ENCODE measurements at regions not wholly inside any gene's neighbourhood (a gene's known extent, or its start where the extent isn't known, plus 50 kb on each side); places are given as distances from the start of the nearest gene placed in this dataset.
"Not testable (repeated sequence)": the region's sequence is repeated elsewhere in the genome, so short reads cannot be mapped to it uniquely, and the experiment has no call there.

GRCh38 chr1:65059930-65060538, 88.0 kb upstream of the AK4 start:
- in situ Hi-C loops (cut with HindIII; ENCODE audit: low sequenced_read_pairs) = loop anchor here (5.0 kb wide), 1 partner anchor 52 kb away; no protein-coding TSS in a partner anchor

GRCh38 chr1:65062339-65062738, 85.7 kb upstream of the AK4 start:
- in situ Hi-C loops (cut with HindIII; ENCODE audit: low sequenced_read_pairs) = loop anchor here (5.0 kb wide), 1 partner anchor 50 kb away; no protein-coding TSS in a partner anchor

DNA sequence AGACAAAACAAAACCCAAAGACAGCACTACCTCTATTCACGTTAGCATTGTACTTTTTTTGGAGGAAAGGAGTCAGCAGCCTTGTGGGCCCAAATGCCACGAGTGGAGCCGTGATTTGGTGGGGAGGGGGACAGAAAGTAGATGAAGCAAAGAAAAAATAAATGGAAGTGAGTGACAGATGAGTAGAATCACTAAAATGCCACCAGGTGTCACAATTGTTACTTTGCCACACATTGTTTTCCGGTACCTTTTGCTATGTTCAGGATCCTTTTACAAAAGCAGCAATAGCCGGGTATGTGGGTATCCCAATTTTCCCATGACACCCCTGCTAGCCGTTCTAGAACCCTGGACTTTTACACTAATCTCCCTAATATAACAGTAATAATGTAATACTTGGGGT, 85.0 kb upstream of the AK4 start:
- in situ Hi-C loops (cut with HindIII; ENCODE audit: low sequenced_read_pairs) = loop anchor here (5.0 kb wide), 1 partner anchor 49 kb away; no protein-coding TSS in a partner anchor

GRCh38 chr1:65064981-65065380, 83.0 kb upstream of the AK4 start:
- in situ Hi-C loops (cut with HindIII; ENCODE audit: low sequenced_read_pairs) = loop anchor here (5.0 kb wide), 1 partner anchor 47 kb away; no protein-coding TSS in a partner anchor

GRCh38 chr1:65065524-65066418, 82.2 kb upstream of the AK4 start:
- in situ Hi-C loops (cut with HindIII; ENCODE audit: low sequenced_read_pairs) = no loop called here

GRCh38 chr1:65066419-65066765, 81.6 kb upstream of the AK4 start:
- in situ Hi-C loops (cut with HindIII; ENCODE audit: low sequenced_read_pairs) = no loop called here

GRCh38 chr1:65066766-65067490, 81.1 kb upstream of the AK4 start:
- in situ Hi-C loops (cut with HindIII; ENCODE audit: low sequenced_read_pairs) = no loop called here

DNA sequence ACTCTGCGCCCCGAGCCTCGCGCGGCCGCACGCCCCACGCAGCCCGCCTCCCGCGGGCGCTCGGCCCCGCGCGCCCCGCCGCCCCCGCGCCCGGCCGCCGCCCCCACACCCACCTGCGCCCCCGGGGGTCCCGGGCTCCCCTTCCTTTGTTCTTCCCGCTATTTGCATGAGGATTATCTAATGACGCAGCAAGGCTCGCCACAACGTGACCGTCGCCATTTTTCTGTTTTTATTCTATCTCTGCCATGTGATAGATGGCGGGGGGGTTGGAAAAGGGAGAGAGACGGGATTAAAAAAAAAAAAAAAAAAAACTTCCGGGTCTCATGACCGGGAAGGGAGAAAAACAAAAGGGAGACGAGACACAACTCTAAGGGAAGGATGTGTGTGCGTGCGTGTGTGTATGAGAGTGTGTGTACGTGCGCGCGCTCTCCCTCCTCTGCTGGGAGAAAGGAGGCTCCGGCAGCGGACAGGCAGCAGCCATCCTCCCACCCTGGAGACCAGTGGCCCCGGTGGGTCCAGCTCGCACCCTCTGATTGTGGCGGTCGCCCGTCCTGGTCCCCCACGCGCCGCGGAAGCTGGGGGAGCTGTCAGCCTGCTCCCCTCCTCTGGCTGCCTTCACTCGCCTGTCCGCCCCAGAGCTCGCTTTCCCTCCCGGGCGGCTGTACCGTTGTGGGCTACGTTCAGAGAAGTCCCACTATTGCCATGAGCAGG, 80.4 kb upstream of the AK4 start:
- in situ Hi-C loops (cut with HindIII; ENCODE audit: low sequenced_read_pairs) = no loop called here

GRCh38 chr1:65068202-65069010, 79.6 kb upstream of the AK4 start:
- in situ Hi-C loops (cut with HindIII; ENCODE audit: low sequenced_read_pairs) = no loop called here

GRCh38 chr1:65069011-65069565, 78.9 kb upstream of the AK4 start:
- in situ Hi-C loops (cut with HindIII; ENCODE audit: low sequenced_read_pairs) = no loop called here

- in situ Hi-C loops (cut with HindIII; ENCODE audit: low sequenced_read_pairs) = no loop called here
Measured at GRCh38 chr1:65072845-65073244, 75.2 kb upstream of the AK4 start.

DNA sequence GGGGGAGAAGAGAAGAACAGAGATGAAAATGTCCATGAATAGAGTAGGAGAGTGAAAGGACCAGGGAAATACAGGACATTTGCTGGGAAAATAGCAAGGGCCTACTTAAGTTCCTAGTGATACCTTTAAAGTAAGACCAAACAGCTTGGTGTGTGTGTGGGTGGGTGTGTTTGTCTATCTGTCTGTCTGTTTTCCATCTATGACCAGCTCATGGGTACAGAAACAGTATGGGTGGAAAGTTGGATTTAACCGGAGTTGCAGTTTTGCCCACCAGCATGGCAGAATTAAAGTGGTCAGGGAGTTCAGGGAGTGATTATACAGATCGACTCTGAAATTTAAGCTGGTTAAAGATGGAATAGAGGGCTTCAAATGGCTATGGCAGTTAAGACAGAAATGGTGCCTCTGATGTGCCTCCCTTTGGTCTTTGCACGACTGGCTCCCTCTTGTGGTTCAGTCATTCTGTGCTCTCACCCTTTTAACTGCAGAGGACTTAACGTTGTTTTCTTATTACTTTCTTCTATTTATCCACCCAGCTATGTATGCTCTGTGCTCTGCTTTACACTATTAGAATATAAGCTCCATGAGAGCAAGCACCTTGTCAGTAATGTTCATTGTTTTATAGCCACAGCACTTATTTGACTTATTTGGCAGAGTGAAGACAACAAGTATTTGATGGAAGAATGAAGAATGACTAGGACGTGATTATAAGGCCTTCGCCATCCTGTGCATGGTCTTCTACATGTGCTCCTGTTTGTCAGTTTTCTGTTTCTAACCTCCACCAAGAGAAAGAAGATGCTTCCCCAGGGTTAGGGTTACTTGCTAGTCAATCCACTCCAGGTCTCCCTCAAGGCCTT, 72.7 kb upstream of the AK4 start:
- in situ Hi-C loops (cut with HindIII; ENCODE audit: low sequenced_read_pairs) = no loop called here

- in situ Hi-C loops (cut with HindIII; ENCODE audit: low sequenced_read_pairs) = no loop called here
Measured at GRCh38 chr1:65077369-65077768, 70.6 kb upstream of the AK4 start.

GRCh38 chr1:65079941-65080340, 68.1 kb upstream of the AK4 start:
- in situ Hi-C loops (cut with HindIII; ENCODE audit: low sequenced_read_pairs) = no loop called here

DNA sequence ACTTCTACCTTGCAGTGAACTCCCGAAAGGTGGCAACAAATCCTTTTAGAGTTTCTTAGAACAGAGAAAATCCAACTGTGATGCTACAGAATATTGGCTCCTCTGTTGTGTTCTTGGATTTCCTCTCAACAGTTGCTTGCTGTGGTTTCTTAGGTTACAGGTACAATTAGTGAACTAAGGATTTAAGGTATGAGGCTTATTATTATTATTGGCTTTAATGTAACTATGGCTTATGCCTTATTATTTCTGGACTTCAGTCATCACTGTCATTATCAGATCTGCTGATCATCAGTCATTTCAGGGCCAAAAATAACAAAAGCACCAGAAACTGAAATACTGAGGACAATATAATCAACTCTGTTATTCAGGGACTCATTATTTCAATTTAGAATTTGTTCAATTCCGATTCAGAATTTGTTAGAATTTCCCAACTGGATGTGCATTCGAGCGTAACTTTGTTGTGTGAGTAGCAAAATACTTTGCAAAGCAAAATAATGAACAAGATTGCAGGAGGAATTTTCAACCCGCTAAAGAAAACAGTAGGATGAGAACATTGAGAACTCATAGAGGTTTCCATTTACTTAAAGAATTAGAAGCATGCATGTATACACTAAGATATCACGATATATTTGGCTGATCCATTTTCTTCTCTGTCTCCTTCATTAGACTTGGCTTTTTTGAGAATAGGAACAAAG, 65.5 kb upstream of the AK4 start:
- in situ Hi-C loops (cut with HindIII; ENCODE audit: low sequenced_read_pairs) = no loop called here

DNA sequence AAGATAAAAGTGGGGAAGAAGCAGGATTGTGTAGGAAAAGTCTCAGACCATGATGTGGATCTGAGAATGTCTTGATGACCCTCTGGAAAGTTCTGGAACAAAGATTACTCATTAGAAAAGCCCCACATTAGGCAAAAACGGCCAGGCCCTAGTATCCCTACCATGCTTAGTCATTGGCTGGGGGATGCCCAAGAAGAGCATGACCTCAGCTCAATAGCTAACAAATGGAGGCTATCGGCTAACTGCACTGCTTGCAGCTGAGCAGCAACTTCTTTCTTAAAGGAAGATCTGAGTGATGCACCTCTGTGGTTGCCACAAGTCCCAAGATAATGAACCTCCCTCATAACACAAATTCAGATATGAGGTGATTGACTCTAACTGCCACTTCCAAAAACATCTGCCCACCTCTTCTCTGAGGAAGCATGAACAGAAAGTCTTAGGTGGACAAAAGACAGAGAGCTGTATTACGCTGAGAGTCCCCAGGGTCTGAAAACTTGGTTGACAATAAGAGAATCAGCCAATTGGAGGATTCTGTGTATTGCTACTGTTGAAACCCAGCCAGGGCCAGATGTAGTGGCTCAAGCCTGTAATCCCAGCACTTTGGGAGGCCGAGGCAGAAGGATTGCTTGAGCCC, 64.6 kb upstream of the AK4 start:
- in situ Hi-C loops (cut with HindIII; ENCODE audit: low sequenced_read_pairs) = no loop called here

DNA sequence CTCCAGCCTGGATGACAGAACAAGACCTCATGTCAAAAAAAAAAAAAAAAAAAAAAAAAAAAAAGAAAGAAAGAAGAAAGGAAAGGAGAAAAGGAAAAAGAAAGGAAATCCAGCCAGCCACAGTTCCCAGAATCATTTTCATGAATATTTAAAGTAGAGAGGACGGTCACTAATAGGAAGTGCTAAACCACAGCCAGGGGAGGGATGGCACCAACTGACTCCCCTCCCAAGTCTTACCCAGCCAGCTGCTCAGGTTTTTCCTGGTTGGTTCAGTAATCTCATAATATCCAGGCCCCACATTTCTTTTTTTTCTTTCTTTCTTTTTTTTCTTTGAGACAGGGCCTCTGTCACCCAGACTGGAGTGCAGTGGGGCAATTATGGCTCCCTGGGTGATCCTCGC, 63.9 kb upstream of the AK4 start:
- in situ Hi-C loops (cut with HindIII; ENCODE audit: low sequenced_read_pairs) = no loop called here

GRCh38 chr1:65087519-65087918, 60.5 kb upstream of the AK4 start:
- in situ Hi-C loops (cut with HindIII; ENCODE audit: low sequenced_read_pairs) = not testable (repeated sequence)
